BE2C (cell line): ENCODE measurements at regions not wholly inside any gene's neighbourhood (a gene's known extent, or its start where the extent isn't known, plus 50 kb on each side); places are given as distances from the start of the nearest gene placed in this dataset.

ENCODE experiments used
- DNase-seq: peaks from one replicate; pipeline ENCODE4 v3.0.0-alpha.2; 2020
- H3K27me3 ChIP-seq: fragments of 250-450 bp; sonication (Bioruptor Pico); 2 replicates; pipeline ENCODE4 v1.5.1; 2020; ENCODE audit warnings: mild to moderate bottlenecking
- H3K36me3 ChIP-seq: fragments of 250-450 bp; sonication (Bioruptor Pico); 2 replicates; pipeline ENCODE4 v1.5.1; 2020; ENCODE audit warnings: mild to moderate bottlenecking
- H3K4me1 ChIP-seq: fragments of 250-450 bp; sonication (Bioruptor Pico); 2 replicates; pipeline ENCODE4 v1.5.1; 2020
- H3K4me3 ChIP-seq: 2 replicates; pipeline ENCODE4 v1.5.1; 2011; ENCODE audit warnings: low read depth, low read length
- H3K9me3 ChIP-seq: fragments of 250-450 bp; sonication (Bioruptor Pico); 2 replicates; pipeline ENCODE4 v1.5.1; 2020
- CTCF ChIP-seq: IDR thresholded peaks from 2 replicates; pipeline ENCODE4 v1.5.1; 2012; ENCODE audit warnings: mild to moderate bottlenecking, low read depth, low read length

- Histone ChIP-seq H3K4me3 (no peak overlapping the region), H3K4me1 (no peaks in the 10 kb centered on the region), H3K27me3 (no peaks in the 10 kb centered on the region), H3K9me3 (no peaks in the 10 kb centered on the region), H3K36me3 (no peaks in the 10 kb centered on the region)
- TF ChIP-seq CTCF, result no peak
- DNase-seq, result no peak
Measured at GRCh38 chr2:145861940-145862339, 1342.0 kb upstream of the ZEB2 start.

- Histone ChIP-seq H3K36me3 (no peaks in the 10 kb centered on the region), H3K9me3 (no peaks in the 10 kb centered on the region), H3K4me3 (no peak overlapping the region), H3K4me1 (no peaks in the 10 kb centered on the region), H3K27me3 (no peaks in the 10 kb centered on the region)
- no peak for DNase-seq
- TF ChIP-seq CTCF, result no peak
Measured at GRCh38 chr2:145860083-145860482, 1340.2 kb upstream of the ZEB2 start.

- Histone ChIP-seq H3K4me3 (no peak overlapping the region), H3K9me3 (no peaks in the 10 kb centered on the region), H3K36me3 (no peaks in the 10 kb centered on the region), H3K4me1 (no peaks in the 10 kb centered on the region), H3K27me3 (no peaks in the 10 kb centered on the region)
- DNase-seq, result no peak
- no peak for TF ChIP-seq CTCF
Measured at GRCh38 chr2:145855142-145855541, 1335.2 kb upstream of the ZEB2 start.

- no peaks in the 10 kb centered on the region for H3K4me1 ChIP-seq
- no peaks in the 10 kb centered on the region for H3K9me3 ChIP-seq
- TF ChIP-seq CTCF, result no peak
- no peak overlapping the region for H3K4me3 ChIP-seq
- no peaks in the 10 kb centered on the region for H3K36me3 ChIP-seq
- no peaks in the 10 kb centered on the region for H3K27me3 ChIP-seq
- DNase-seq, result no peak
Measured at GRCh38 chr2:145854039-145854755, 1334.3 kb upstream of the ZEB2 start.

GRCh38 chr2:145851730-145852129 lies 1331.8 kb upstream of the ZEB2 start:
- no peak for DNase-seq
- Histone ChIP-seq H3K9me3 (no peaks in the 10 kb centered on the region), H3K36me3 (no peaks in the 10 kb centered on the region), H3K27me3 (no peaks in the 10 kb centered on the region), H3K4me3 (no peak overlapping the region), H3K4me1 (no peaks in the 10 kb centered on the region)
- TF ChIP-seq CTCF, result no peak

GRCh38 chr2:145849466-145849865 lies 1329.5 kb upstream of the ZEB2 start:
- Histone ChIP-seq H3K4me1 (no peaks in the 10 kb centered on the region), H3K27me3 (no peaks in the 10 kb centered on the region), H3K36me3 (no peaks in the 10 kb centered on the region), H3K9me3 (no peaks in the 10 kb centered on the region), H3K4me3 (no peak overlapping the region)
- no peak for DNase-seq
- no peak for TF ChIP-seq CTCF
